ENCODE measurements at regions not wholly inside any gene's neighbourhood (a gene's known extent, or its start where the extent isn't known, plus 50 kb on each side); places are given as distances from the start of the nearest gene placed in this dataset.

GRCh38 chr3:191889756-191890155 is 428.8 kb downstream of the PYDC2 start:
- Histone ChIP-seq H3K9ac (ENCODE audit: low read depth in 1 of 2, low read length in 2 of 2) (no peak overlapping the region), H3K36me3 (ENCODE audit: control insufficient read depth in 4 of 4, insufficient read depth in 3 of 4, low read depth in 1 of 4, low read length in 3 of 4) (no peaks in the 10 kb centered on the region), H3K9me3 (ENCODE audit: control insufficient read depth in 4 of 4, low read length in 3 of 4) (no peaks in the 10 kb centered on the region), H3K4me3 (ENCODE audit: low read depth in 1 of 3, low read length in 3 of 3) (no peak overlapping the region), H3K4me1 (ENCODE audit: control insufficient read depth in 4 of 4, insufficient read depth in 4 of 4, low read length in 3 of 4) (no peaks in the 10 kb centered on the region), H3K27me3 (ENCODE audit: control insufficient read depth in 4 of 4, insufficient read depth in 4 of 4, low read length in 3 of 4) (no peaks in the 10 kb centered on the region), H3K27ac (ENCODE audit: low read depth in 1 of 2, low read length in 2 of 2) (no peak overlapping the region)
- 85% methylated on average over 1 of the region's 1 CpG for WGBS
- no peak for DNase-seq (ENCODE audit: low spot score)
- no peak for TF ChIP-seq JUND (IDR thresholded peaks at IDR 0.05)
- TF ChIP-seq GABPA (IDR thresholded peaks at IDR 0.05 in 1 of 2, conservative IDR thresholded peaks at IDR 0.05 in 1 of 2), result no peak
- TF ChIP-seq, protein P1, sequence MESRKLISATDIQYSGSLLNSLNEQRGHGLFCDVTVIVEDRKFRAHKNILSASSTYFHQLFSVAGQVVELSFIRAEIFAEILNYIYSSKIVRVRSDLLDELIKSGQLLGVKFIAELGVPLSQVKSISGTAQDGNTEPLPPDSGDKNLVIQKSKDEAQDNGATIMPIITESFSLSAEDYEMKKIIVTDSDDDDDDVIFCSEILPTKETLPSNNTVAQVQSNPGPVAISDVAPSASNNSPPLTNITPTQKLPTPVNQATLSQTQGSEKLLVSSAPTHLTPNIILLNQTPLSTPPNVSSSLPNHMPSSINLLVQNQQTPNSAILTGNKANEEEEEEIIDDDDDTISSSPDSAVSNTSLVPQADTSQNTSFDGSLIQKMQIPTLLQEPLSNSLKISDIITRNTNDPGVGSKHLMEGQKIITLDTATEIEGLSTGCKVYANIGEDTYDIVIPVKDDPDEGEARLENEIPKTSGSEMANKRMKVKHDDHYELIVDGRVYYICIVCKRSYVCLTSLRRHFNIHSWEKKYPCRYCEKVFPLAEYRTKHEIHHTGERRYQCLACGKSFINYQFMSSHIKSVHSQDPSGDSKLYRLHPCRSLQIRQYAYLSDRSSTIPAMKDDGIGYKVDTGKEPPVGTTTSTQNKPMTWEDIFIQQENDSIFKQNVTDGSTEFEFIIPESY (IDR thresholded peaks at IDR 0.05), result no peak
- no peak for TF ChIP-seq SP1 (IDR thresholded peaks at IDR 0.05)
- no peak for TF ChIP-seq YY1 (IDR thresholded peaks at IDR 0.05)
- no peak for TF ChIP-seq RAD21 (IDR thresholded peaks at IDR 0.05)
- no peak for TF ChIP-seq TAF1 (conservative IDR thresholded peaks at IDR 0.05)
- TF ChIP-seq HNF4G (IDR thresholded peaks at IDR 0.05), result no peak
- no peak for TF ChIP-seq HNF4A (conservative IDR thresholded peaks at IDR 0.05)
- TF ChIP-seq, protein P2, sequence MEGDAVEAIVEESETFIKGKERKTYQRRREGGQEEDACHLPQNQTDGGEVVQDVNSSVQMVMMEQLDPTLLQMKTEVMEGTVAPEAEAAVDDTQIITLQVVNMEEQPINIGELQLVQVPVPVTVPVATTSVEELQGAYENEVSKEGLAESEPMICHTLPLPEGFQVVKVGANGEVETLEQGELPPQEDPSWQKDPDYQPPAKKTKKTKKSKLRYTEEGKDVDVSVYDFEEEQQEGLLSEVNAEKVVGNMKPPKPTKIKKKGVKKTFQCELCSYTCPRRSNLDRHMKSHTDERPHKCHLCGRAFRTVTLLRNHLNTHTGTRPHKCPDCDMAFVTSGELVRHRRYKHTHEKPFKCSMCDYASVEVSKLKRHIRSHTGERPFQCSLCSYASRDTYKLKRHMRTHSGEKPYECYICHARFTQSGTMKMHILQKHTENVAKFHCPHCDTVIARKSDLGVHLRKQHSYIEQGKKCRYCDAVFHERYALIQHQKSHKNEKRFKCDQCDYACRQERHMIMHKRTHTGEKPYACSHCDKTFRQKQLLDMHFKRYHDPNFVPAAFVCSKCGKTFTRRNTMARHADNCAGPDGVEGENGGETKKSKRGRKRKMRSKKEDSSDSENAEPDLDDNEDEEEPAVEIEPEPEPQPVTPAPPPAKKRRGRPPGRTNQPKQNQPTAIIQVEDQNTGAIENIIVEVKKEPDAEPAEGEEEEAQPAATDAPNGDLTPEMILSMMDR (IDR thresholded peaks at IDR 0.05; ENCODE audit: low read depth, low read length, missing input control), result no peak
- TF ChIP-seq, protein P3, sequence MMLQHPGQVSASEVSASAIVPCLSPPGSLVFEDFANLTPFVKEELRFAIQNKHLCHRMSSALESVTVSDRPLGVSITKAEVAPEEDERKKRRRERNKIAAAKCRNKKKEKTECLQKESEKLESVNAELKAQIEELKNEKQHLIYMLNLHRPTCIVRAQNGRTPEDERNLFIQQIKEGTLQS (IDR thresholded peaks at IDR 0.05), result no peak
- no peak for TF ChIP-seq FOXA2 (IDR thresholded peaks at IDR 0.05)
- TF ChIP-seq EGR1 (IDR thresholded peaks at IDR 0.05; ENCODE audit: low read depth in 2 of 2), result no peak
- no peak for TF ChIP-seq MAX (IDR thresholded peaks at IDR 0.05)
- TF ChIP-seq NR2F2 (IDR thresholded peaks at IDR 0.05), result no peak
- TF ChIP-seq, protein P4, sequence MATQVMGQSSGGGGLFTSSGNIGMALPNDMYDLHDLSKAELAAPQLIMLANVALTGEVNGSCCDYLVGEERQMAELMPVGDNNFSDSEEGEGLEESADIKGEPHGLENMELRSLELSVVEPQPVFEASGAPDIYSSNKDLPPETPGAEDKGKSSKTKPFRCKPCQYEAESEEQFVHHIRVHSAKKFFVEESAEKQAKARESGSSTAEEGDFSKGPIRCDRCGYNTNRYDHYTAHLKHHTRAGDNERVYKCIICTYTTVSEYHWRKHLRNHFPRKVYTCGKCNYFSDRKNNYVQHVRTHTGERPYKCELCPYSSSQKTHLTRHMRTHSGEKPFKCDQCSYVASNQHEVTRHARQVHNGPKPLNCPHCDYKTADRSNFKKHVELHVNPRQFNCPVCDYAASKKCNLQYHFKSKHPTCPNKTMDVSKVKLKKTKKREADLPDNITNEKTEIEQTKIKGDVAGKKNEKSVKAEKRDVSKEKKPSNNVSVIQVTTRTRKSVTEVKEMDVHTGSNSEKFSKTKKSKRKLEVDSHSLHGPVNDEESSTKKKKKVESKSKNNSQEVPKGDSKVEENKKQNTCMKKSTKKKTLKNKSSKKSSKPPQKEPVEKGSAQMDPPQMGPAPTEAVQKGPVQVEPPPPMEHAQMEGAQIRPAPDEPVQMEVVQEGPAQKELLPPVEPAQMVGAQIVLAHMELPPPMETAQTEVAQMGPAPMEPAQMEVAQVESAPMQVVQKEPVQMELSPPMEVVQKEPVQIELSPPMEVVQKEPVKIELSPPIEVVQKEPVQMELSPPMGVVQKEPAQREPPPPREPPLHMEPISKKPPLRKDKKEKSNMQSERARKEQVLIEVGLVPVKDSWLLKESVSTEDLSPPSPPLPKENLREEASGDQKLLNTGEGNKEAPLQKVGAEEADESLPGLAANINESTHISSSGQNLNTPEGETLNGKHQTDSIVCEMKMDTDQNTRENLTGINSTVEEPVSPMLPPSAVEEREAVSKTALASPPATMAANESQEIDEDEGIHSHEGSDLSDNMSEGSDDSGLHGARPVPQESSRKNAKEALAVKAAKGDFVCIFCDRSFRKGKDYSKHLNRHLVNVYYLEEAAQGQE (IDR thresholded peaks at IDR 0.05), result no peak

DNA sequence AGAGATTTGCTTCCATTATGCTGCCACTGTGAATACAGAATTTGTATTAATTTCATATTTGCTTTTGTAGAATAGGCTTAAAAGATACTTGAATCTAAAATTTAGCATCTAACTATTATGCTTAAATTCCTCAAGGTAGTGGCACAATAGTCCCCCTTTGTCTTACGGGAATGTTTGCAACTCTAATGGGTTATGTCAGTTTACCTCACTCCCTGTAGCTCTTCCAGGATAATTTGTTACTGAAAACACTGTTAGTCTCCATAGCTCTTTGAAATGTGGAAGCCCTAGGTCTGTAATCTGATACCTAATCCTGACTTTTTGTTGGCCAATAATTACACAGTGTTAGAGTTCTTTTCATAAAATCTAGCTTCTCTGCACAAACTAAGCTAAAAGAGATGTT is 433.4 kb downstream of the PYDC2 start:
- Histone ChIP-seq H3K4me3 (ENCODE audit: low read depth in 1 of 3, low read length in 3 of 3) (no peak overlapping the region), H3K9me3 (ENCODE audit: control insufficient read depth in 4 of 4, low read length in 3 of 4) (no peaks in the 10 kb centered on the region), H3K9ac (ENCODE audit: low read depth in 1 of 2, low read length in 2 of 2) (no peak overlapping the region), H3K36me3 (ENCODE audit: control insufficient read depth in 4 of 4, insufficient read depth in 3 of 4, low read depth in 1 of 4, low read length in 3 of 4) (no peaks in the 10 kb centered on the region), H3K27ac (ENCODE audit: low read depth in 1 of 2, low read length in 2 of 2) (no peak overlapping the region), H3K4me1 (ENCODE audit: control insufficient read depth in 4 of 4, insufficient read depth in 4 of 4, low read length in 3 of 4) (no peaks in the 10 kb centered on the region), H3K27me3 (ENCODE audit: control insufficient read depth in 4 of 4, insufficient read depth in 4 of 4, low read length in 3 of 4) (no peaks in the 10 kb centered on the region)
- 58% methylated on average over 1 of the region's 1 CpG for WGBS
- no peak for DNase-seq (ENCODE audit: low spot score)
- TF ChIP-seq HNF4A (conservative IDR thresholded peaks at IDR 0.05) (no peak), JUND (IDR thresholded peaks at IDR 0.05) (no peak), GABPA (IDR thresholded peaks at IDR 0.05 in 1 of 2, conservative IDR thresholded peaks at IDR 0.05 in 1 of 2) (no peak), MAX (IDR thresholded peaks at IDR 0.05) (no peak), FOXA2 (IDR thresholded peaks at IDR 0.05) (no peak), YY1 (IDR thresholded peaks at IDR 0.05) (no peak), EGR1 (IDR thresholded peaks at IDR 0.05; ENCODE audit: low read depth in 2 of 2) (no peak), HNF4G (IDR thresholded peaks at IDR 0.05) (no peak), SP1 (IDR thresholded peaks at IDR 0.05) (no peak)
- TF ChIP-seq, protein P1 (IDR thresholded peaks at IDR 0.05), result no peak
- TF ChIP-seq, protein P3 (IDR thresholded peaks at IDR 0.05), result no peak
- TF ChIP-seq, protein P4 (IDR thresholded peaks at IDR 0.05), result no peak

Measured in liver (tissue), 8 donors.